ENCODE measurements at regions not wholly inside any gene's neighbourhood (a gene's known extent, or its start where the extent isn't known, plus 50 kb on each side); places are given as distances from the start of the nearest gene placed in this dataset.

DNA sequence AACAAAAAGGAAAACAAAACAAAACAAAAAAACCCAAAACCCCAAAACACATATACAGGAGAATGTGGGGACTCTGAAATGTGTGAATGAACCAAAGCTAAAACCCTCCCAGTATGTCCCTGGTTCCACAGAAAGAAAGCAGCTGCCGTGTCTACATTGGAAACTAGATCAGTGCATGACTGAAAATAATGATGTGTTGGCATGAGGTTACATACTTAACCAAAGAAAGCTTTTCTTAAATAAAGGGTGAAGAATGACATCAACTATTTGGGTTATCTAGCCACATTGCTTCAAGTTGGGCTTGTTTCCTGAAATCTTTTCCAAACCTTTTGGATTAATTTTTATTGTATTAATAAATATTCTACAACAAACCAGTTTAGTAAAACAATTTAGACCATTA lies 91.9 kb upstream of the FN1 start:
- Histone ChIP-seq H3K27me3 (ENCODE audit: low read depth) (no peaks in the 10 kb centered on the region), H3K4me1 (no peaks in the 10 kb centered on the region), H3K9me3 (no peaks in the 10 kb centered on the region), H3K4me3 (no peak overlapping the region), H3K36me3 (replicated peaks) (no peaks in the 10 kb centered on the region)
- in situ Hi-C loops (cut with MboI; ENCODE audit: low sequenced_read_pairs), result no loop called here
- DNase-seq (ENCODE audit: low spot score in 2 of 2), result no peak

DNA sequence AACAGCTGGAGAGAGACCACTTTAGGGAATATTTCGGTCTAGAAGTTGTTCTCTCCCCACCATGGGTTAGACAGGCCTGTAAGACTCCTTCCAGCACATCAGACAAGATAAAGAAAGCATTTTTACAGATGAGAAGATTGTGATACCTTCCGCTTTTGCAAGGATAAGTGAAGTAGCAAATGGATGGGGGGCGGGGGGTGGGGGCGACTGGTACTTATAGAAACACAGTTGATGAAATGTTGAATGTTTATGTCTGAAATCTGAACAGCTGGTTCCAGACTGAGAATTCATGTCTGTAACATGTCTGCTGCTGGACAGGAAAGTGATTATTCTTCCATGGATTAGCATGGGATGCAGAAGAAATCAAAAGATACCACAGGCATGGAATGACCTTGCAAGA lies 90.5 kb upstream of the FN1 start:
- in situ Hi-C loops (cut with MboI; ENCODE audit: low sequenced_read_pairs), result no loop called here
- no peak overlapping the region for H3K4me3 ChIP-seq
- no peak for DNase-seq (ENCODE audit: low spot score in 2 of 2)
- H3K4me1 ChIP-seq, result no peaks in the 10 kb centered on the region
- H3K27me3 ChIP-seq (ENCODE audit: low read depth), result no peaks in the 10 kb centered on the region
- H3K36me3 ChIP-seq (replicated peaks), result no peaks in the 10 kb centered on the region
- no peaks in the 10 kb centered on the region for H3K9me3 ChIP-seq

DNA sequence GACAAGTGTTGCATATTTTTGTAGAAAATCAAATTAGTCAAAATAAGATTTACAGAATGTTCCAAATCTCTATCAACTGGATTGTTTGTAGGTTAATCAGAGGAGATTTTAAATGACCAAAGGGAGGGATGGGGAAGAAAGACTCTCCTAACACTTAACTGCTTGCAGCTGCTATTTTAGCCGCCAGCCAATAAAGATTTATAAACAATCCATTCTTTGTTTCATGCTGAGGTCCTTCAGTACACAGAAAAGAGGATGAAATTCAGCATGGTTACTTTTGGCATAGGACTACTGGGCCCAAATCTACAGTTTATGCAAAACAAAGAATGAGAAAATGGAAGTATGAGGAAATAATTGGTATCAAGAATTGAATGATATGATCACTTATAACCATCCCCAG lies 86.4 kb upstream of the FN1 start:
- no peak for DNase-seq (ENCODE audit: low spot score in 2 of 2)
- H3K9me3 ChIP-seq, result no peaks in the 10 kb centered on the region
- in situ Hi-C loops (cut with MboI; ENCODE audit: low sequenced_read_pairs), result no loop called here
- no peaks in the 10 kb centered on the region for H3K4me1 ChIP-seq
- no peak overlapping the region for H3K4me3 ChIP-seq
- H3K27me3 ChIP-seq (ENCODE audit: low read depth), result no peaks in the 10 kb centered on the region
- H3K36me3 ChIP-seq (replicated peaks), result no peaks in the 10 kb centered on the region

- in situ Hi-C loops (cut with MboI; ENCODE audit: low sequenced_read_pairs), result no loop called here
- Histone ChIP-seq H3K27me3 (ENCODE audit: low read depth) (no peaks in the 10 kb centered on the region), H3K4me3 (no peak overlapping the region), H3K9me3 (no peaks in the 10 kb centered on the region), H3K4me1 (no peaks in the 10 kb centered on the region), H3K36me3 (replicated peaks) (no peaks in the 10 kb centered on the region)
- no peak for DNase-seq (ENCODE audit: low spot score in 2 of 2)
Observed at GRCh38 chr2:215521031-215521430, 85.2 kb upstream of the FN1 start.

- Histone ChIP-seq H3K36me3 (replicated peaks) (no peaks in the 10 kb centered on the region), H3K4me3 (no peak overlapping the region), H3K9me3 (no peaks in the 10 kb centered on the region), H3K4me1 (no peaks in the 10 kb centered on the region), H3K27me3 (ENCODE audit: low read depth) (peaks cover 2% of the 10 kb centered on the region; the same call in 1 of the 2 replicates)
- in situ Hi-C loops (cut with MboI; ENCODE audit: low sequenced_read_pairs), result no loop called here
- no peak for DNase-seq (ENCODE audit: low spot score in 2 of 2)
Observed at GRCh38 chr2:215517391-215517790, 81.5 kb upstream of the FN1 start.

DNA sequence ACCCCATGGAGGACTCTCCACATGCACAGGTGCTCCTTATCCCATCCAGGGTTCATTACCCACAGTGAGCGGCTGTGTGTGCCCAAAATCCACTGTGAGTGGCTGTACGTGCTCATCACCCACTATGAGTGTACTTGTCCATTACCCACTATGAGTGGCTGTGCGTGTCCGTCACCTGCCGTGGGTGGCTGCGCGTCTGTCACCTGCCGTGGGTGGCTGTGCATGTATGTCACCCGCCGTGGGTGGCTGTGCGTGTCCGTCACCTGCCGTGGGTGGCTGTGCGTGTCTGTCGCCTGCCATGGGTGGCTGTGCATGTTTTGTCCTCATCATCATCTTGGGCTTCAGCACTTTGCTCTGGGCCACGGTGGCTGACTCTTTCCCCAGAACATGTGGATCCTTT lies 78.6 kb upstream of the FN1 start:
- no peaks in the 10 kb centered on the region for H3K9me3 ChIP-seq
- H3K27me3 ChIP-seq (ENCODE audit: low read depth), result peaks cover 2% of the 10 kb centered on the region; the same call in 1 of the 2 replicates
- no peak overlapping the region for H3K4me3 ChIP-seq
- no peak for DNase-seq (ENCODE audit: low spot score in 2 of 2)
- H3K36me3 ChIP-seq (replicated peaks), result no peaks in the 10 kb centered on the region
- in situ Hi-C loops (cut with MboI; ENCODE audit: low sequenced_read_pairs), result no loop called here
- no peaks in the 10 kb centered on the region for H3K4me1 ChIP-seq

- no peaks in the 10 kb centered on the region for H3K4me1 ChIP-seq
- H3K36me3 ChIP-seq (replicated peaks), result no peaks in the 10 kb centered on the region
- DNase-seq (ENCODE audit: low spot score in 2 of 2), result no peak
- H3K27me3 ChIP-seq (ENCODE audit: low read depth), result peaks cover 7% of the 10 kb centered on the region
- no peak overlapping the region for H3K4me3 ChIP-seq
- in situ Hi-C loops (cut with MboI; ENCODE audit: low sequenced_read_pairs), result no loop called here
- H3K9me3 ChIP-seq, result no peaks in the 10 kb centered on the region
Observed at GRCh38 chr2:215511454-215512346, 75.8 kb upstream of the FN1 start.

DNA sequence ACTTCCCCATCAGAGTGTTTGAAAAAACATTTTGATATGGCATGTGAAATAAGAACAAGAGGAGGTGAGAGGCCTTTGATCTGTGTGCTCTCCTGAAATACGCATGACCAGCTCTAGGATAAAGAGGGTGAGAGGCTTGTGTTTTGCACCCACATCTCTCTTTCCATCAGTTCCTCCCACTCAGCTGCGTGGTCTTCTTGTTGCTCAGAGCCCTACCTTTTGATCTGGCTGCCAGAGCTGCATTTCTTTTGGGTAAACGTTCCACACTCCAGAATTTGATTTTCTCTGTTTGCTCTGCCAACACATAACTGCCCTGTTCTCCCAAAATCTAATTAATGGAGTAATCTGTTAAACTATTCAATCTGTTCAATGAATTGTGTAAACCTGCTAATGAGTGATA lies 72.0 kb upstream of the FN1 start:
- Histone ChIP-seq H3K4me1 (no peaks in the 10 kb centered on the region), H3K4me3 (no peak overlapping the region), H3K36me3 (replicated peaks) (no peaks in the 10 kb centered on the region), H3K9me3 (no peaks in the 10 kb centered on the region), H3K27me3 (ENCODE audit: low read depth) (peaks cover 5% of the 10 kb centered on the region; the same call in 1 of the 2 replicates)
- DNase-seq (ENCODE audit: low spot score in 2 of 2), result no peak
- in situ Hi-C loops (cut with MboI; ENCODE audit: low sequenced_read_pairs), result no loop called here

DNA sequence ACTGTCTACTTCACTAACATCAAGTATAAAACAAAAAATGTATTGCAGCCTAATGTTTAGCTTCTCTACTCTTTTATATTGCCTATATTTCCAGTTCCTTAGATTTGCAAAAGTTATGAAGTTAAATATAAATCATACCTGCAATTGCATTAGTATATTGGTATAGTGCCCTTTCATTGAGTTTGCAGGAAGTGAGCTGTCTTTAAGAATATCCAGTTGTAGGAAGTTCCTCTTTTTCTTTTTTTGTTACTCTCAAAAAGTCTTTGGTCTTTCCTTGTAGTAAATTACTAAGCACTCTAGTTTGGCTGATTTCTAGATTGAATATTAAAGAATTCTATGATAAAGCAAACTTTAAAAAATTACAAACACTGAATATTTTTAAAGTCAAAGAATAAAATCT lies 71.3 kb upstream of the FN1 start:
- Histone ChIP-seq H3K9me3 (no peaks in the 10 kb centered on the region), H3K27me3 (ENCODE audit: low read depth) (peaks cover 5% of the 10 kb centered on the region; the same call in 1 of the 2 replicates), H3K36me3 (replicated peaks) (no peaks in the 10 kb centered on the region), H3K4me1 (no peaks in the 10 kb centered on the region), H3K4me3 (no peak overlapping the region)
- in situ Hi-C loops (cut with MboI; ENCODE audit: low sequenced_read_pairs), result no loop called here
- DNase-seq (ENCODE audit: low spot score in 2 of 2), result no peak

DNA sequence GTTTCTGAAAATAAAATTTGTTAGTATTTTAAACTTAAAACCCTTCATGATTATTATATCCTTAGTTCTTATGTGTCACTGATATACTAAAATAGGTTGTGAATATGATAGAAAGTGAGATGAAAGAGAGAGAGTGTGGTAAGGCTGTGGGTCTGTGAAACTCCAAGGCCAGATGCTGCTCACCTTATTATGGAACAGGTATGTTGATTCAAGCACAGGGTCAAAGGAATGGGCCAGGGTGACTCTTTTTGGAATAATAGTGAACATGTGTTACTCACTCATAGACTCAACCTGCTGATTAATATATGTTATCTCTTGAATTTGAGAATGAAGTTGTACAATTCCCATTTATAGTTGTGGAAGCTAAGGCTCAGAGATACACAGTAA lies 70.7 kb upstream of the FN1 start:
- Histone ChIP-seq H3K9me3 (no peaks in the 10 kb centered on the region), H3K4me1 (no peaks in the 10 kb centered on the region), H3K27me3 (ENCODE audit: low read depth) (peaks cover 5% of the 10 kb centered on the region; the same call in 1 of the 2 replicates), H3K4me3 (no peak overlapping the region), H3K36me3 (replicated peaks) (no peaks in the 10 kb centered on the region)
- in situ Hi-C loops (cut with MboI; ENCODE audit: low sequenced_read_pairs), result no loop called here
- DNase-seq (ENCODE audit: low spot score in 2 of 2), result no peak

- Histone ChIP-seq H3K4me3 (no peak overlapping the region), H3K4me1 (no peaks in the 10 kb centered on the region), H3K27me3 (ENCODE audit: low read depth) (peaks cover 5% of the 10 kb centered on the region; the same call in 1 of the 2 replicates), H3K36me3 (replicated peaks) (no peaks in the 10 kb centered on the region), H3K9me3 (no peaks in the 10 kb centered on the region)
- in situ Hi-C loops (cut with MboI; ENCODE audit: low sequenced_read_pairs), result no loop called here
- DNase-seq (ENCODE audit: low spot score in 2 of 2), result no peak
Observed at GRCh38 chr2:215505044-215505786, 69.3 kb upstream of the FN1 start.

DNA sequence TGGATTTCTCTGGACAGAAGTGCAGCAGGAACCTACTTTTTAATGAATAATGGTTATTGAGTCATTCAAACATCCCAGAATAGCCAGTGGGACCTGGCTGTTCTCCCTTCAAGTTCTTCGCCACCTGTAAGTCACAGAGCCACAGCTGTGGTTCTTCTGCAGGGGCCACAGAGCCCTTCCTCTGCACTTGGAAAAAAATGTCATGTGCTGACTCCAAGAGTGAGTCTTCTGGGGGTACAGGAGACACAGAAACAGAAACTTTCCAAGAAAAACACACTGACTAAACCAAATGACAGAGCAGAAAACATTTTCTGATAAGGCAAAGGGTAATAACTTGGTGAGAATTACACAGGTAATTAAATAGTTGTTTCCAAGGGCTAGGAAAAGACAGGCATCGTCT lies 68.7 kb upstream of the FN1 start:
- DNase-seq (ENCODE audit: low spot score in 2 of 2), result no peak
- Histone ChIP-seq H3K4me3 (no peak overlapping the region), H3K36me3 (replicated peaks) (no peaks in the 10 kb centered on the region), H3K4me1 (no peaks in the 10 kb centered on the region), H3K9me3 (no peaks in the 10 kb centered on the region), H3K27me3 (ENCODE audit: low read depth) (peaks cover 5% of the 10 kb centered on the region; the same call in 1 of the 2 replicates)
- in situ Hi-C loops (cut with MboI; ENCODE audit: low sequenced_read_pairs), result no loop called here

- Histone ChIP-seq H3K4me3 (no peak overlapping the region), H3K36me3 (replicated peaks) (no peaks in the 10 kb centered on the region), H3K4me1 (no peaks in the 10 kb centered on the region), H3K27me3 (ENCODE audit: low read depth) (peaks cover 14% of the 10 kb centered on the region), H3K9me3 (no peaks in the 10 kb centered on the region)
- DNase-seq (ENCODE audit: low spot score in 2 of 2), result no peak
- in situ Hi-C loops (cut with MboI; ENCODE audit: low sequenced_read_pairs), result no loop called here
Observed at GRCh38 chr2:215503381-215503780, 67.5 kb upstream of the FN1 start.

- in situ Hi-C loops (cut with MboI; ENCODE audit: low sequenced_read_pairs), result no loop called here
- H3K4me1 ChIP-seq, result no peaks in the 10 kb centered on the region
- peaks cover 12% of the 10 kb centered on the region for H3K27me3 ChIP-seq (ENCODE audit: low read depth)
- DNase-seq (ENCODE audit: low spot score in 2 of 2), result no peak
- H3K9me3 ChIP-seq, result no peaks in the 10 kb centered on the region
- H3K36me3 ChIP-seq (replicated peaks), result no peaks in the 10 kb centered on the region
- H3K4me3 ChIP-seq, result no peak overlapping the region
Observed at GRCh38 chr2:215500466-215500865, 64.6 kb upstream of the FN1 start.

All from HAP-1 (cell line).